ENCODE measurements at regions not wholly inside any gene's neighbourhood (a gene's known extent, or its start where the extent isn't known, plus 50 kb on each side); places are given as distances from the start of the nearest gene placed in this dataset.
"Not testable (repeated sequence)": the region's sequence is repeated elsewhere in the genome, so short reads cannot be mapped to it uniquely, and the experiment has no call there.

GRCh38 chrX:3950373-3950772 lies 236.9 kb upstream of the PRKX start:
- Histone ChIP-seq H3K27ac (ENCODE audit: low read length) (no peak overlapping the region), H3K4me3 (ENCODE audit: low read length) (no peak overlapping the region), H3K36me3 (ENCODE audit: control insufficient read depth, insufficient read depth, low read length) (no peaks in the 10 kb centered on the region), H3K9me3 (ENCODE audit: control insufficient read depth, low read depth, low read length) (no peaks in the 10 kb centered on the region), H3K4me1 (ENCODE audit: control insufficient read depth, insufficient read depth, low read length) (no peaks in the 10 kb centered on the region), H3K27me3 (ENCODE audit: control insufficient read depth, insufficient read depth, low read length) (no peaks in the 10 kb centered on the region)
- no peak for DNase-seq
- no CpG with 5 or more reads among the region's 3 CpGs for WGBS (ENCODE audit: insufficient coverage, low lambda C conversion rate)

- Histone ChIP-seq H3K4me1 (ENCODE audit: control insufficient read depth, insufficient read depth, low read length) (peaks cover 2% of the 10 kb centered on the region), H3K4me3 (ENCODE audit: low read length) (no peak overlapping the region), H3K9me3 (ENCODE audit: control insufficient read depth, low read depth, low read length) (no peaks in the 10 kb centered on the region), H3K27ac (ENCODE audit: low read length) (no peak overlapping the region), H3K36me3 (ENCODE audit: control insufficient read depth, insufficient read depth, low read length) (no peaks in the 10 kb centered on the region), H3K27me3 (ENCODE audit: control insufficient read depth, insufficient read depth, low read length) (no peaks in the 10 kb centered on the region)
- WGBS (ENCODE audit: insufficient coverage, low lambda C conversion rate): no CpG with 5 or more reads among the region's 3 CpGs
- DNase-seq: no peak
These were observed 230.5 kb upstream of the PRKX start for GRCh38 chrX:3943965-3944364.

- peak in 1 of 2 donors; percentile 8 for DNase-seq
- Histone ChIP-seq H3K27ac (ENCODE audit: low read length) (no peak overlapping the region), H3K4me3 (ENCODE audit: low read length) (no peak overlapping the region), H3K4me1 (ENCODE audit: control insufficient read depth, insufficient read depth, low read length) (peaks cover 2% of the 10 kb centered on the region), H3K36me3 (ENCODE audit: control insufficient read depth, insufficient read depth, low read length) (no peaks in the 10 kb centered on the region), H3K9me3 (ENCODE audit: control insufficient read depth, low read depth, low read length) (no peaks in the 10 kb centered on the region), H3K27me3 (ENCODE audit: control insufficient read depth, insufficient read depth, low read length) (no peaks in the 10 kb centered on the region)
- WGBS (ENCODE audit: insufficient coverage, low lambda C conversion rate): no CpG with 5 or more reads among the region's 4 CpGs
These were observed 226.7 kb upstream of the PRKX start for GRCh38 chrX:3940000-3940610.

- H3K4me1 ChIP-seq (ENCODE audit: control insufficient read depth, insufficient read depth, low read length): peaks cover 2% of the 10 kb centered on the region
- no peak for DNase-seq
- no peak overlapping the region for H3K27ac ChIP-seq (ENCODE audit: low read length)
- no peaks in the 10 kb centered on the region for H3K36me3 ChIP-seq (ENCODE audit: control insufficient read depth, insufficient read depth, low read length)
- no peaks in the 10 kb centered on the region for H3K27me3 ChIP-seq (ENCODE audit: control insufficient read depth, insufficient read depth, low read length)
- no peaks in the 10 kb centered on the region for H3K9me3 ChIP-seq (ENCODE audit: control insufficient read depth, low read depth, low read length)
- WGBS (ENCODE audit: insufficient coverage, low lambda C conversion rate): no CpG with 5 or more reads among the region's 3 CpGs
- H3K4me3 ChIP-seq (ENCODE audit: low read length): no peak overlapping the region
These were observed 225.1 kb upstream of the PRKX start for GRCh38 chrX:3938587-3938986.

GRCh38 chrX:3935196-3935595 lies 221.7 kb upstream of the PRKX start:
- WGBS (ENCODE audit: insufficient coverage, low lambda C conversion rate): no CpG with 5 or more reads among the region's 4 CpGs
- not testable (repeated sequence) for H3K4me3 ChIP-seq (ENCODE audit: low read length); H3K9me3 ChIP-seq (ENCODE audit: control insufficient read depth, low read depth, low read length); H3K27me3 ChIP-seq (ENCODE audit: control insufficient read depth, insufficient read depth, low read length); H3K36me3 ChIP-seq (ENCODE audit: control insufficient read depth, insufficient read depth, low read length); DNase-seq; H3K4me1 ChIP-seq (ENCODE audit: control insufficient read depth, insufficient read depth, low read length); H3K27ac ChIP-seq (ENCODE audit: low read length)

GRCh38 chrX:3920424-3921017 lies 207.1 kb upstream of the PRKX start:
- H3K4me1 ChIP-seq (ENCODE audit: control insufficient read depth, insufficient read depth, low read length); H3K4me3 ChIP-seq (ENCODE audit: low read length); H3K27ac ChIP-seq (ENCODE audit: low read length); DNase-seq; H3K27me3 ChIP-seq (ENCODE audit: control insufficient read depth, insufficient read depth, low read length); H3K36me3 ChIP-seq (ENCODE audit: control insufficient read depth, insufficient read depth, low read length); H3K9me3 ChIP-seq (ENCODE audit: control insufficient read depth, low read depth, low read length): not testable (repeated sequence)
- WGBS (ENCODE audit: insufficient coverage, low lambda C conversion rate): no CpG with 5 or more reads among the region's 78 CpGs

GRCh38 chrX:3919668-3920423 lies 206.4 kb upstream of the PRKX start:
- not testable (repeated sequence) for H3K4me3 ChIP-seq (ENCODE audit: low read length); H3K9me3 ChIP-seq (ENCODE audit: control insufficient read depth, low read depth, low read length); DNase-seq; H3K36me3 ChIP-seq (ENCODE audit: control insufficient read depth, insufficient read depth, low read length); H3K4me1 ChIP-seq (ENCODE audit: control insufficient read depth, insufficient read depth, low read length); H3K27ac ChIP-seq (ENCODE audit: low read length); H3K27me3 ChIP-seq (ENCODE audit: control insufficient read depth, insufficient read depth, low read length)
- no CpG with 5 or more reads among the region's 79 CpGs for WGBS (ENCODE audit: insufficient coverage, low lambda C conversion rate)

- WGBS (ENCODE audit: insufficient coverage, low lambda C conversion rate): no CpG with 5 or more reads among the region's 28 CpGs
- H3K27me3 ChIP-seq (ENCODE audit: control insufficient read depth, insufficient read depth, low read length): not testable (repeated sequence)
These were observed 201.4 kb upstream of the PRKX start for GRCh38 chrX:3914813-3915212.

GRCh38 chrX:3914059-3914458 lies 200.6 kb upstream of the PRKX start:
- DNase-seq; H3K36me3 ChIP-seq (ENCODE audit: control insufficient read depth, insufficient read depth, low read length); H3K4me3 ChIP-seq (ENCODE audit: low read length); H3K27me3 ChIP-seq (ENCODE audit: control insufficient read depth, insufficient read depth, low read length); H3K9me3 ChIP-seq (ENCODE audit: control insufficient read depth, low read depth, low read length); H3K27ac ChIP-seq (ENCODE audit: low read length); H3K4me1 ChIP-seq (ENCODE audit: control insufficient read depth, insufficient read depth, low read length): not testable (repeated sequence)
- WGBS (ENCODE audit: insufficient coverage, low lambda C conversion rate): no CpG with 5 or more reads among the region's 13 CpGs

More at GRCh38 chrX:3914813-3915212, 201.4 kb upstream of the PRKX start:
- H3K36me3 ChIP-seq (ENCODE audit: control insufficient read depth, insufficient read depth, low read length); H3K27ac ChIP-seq (ENCODE audit: low read length); H3K4me1 ChIP-seq (ENCODE audit: control insufficient read depth, insufficient read depth, low read length); H3K9me3 ChIP-seq (ENCODE audit: control insufficient read depth, low read depth, low read length); DNase-seq; H3K4me3 ChIP-seq (ENCODE audit: low read length): not testable (repeated sequence)

GRCh38 chrX:3911012-3911411 lies 197.6 kb upstream of the PRKX start:
- H3K36me3 ChIP-seq (ENCODE audit: control insufficient read depth, insufficient read depth, low read length); H3K4me1 ChIP-seq (ENCODE audit: control insufficient read depth, insufficient read depth, low read length); DNase-seq; H3K9me3 ChIP-seq (ENCODE audit: control insufficient read depth, low read depth, low read length); H3K27ac ChIP-seq (ENCODE audit: low read length); H3K4me3 ChIP-seq (ENCODE audit: low read length); H3K27me3 ChIP-seq (ENCODE audit: control insufficient read depth, insufficient read depth, low read length): not testable (repeated sequence)
- WGBS (ENCODE audit: insufficient coverage, low lambda C conversion rate): no CpG with 5 or more reads among the region's 6 CpGs

Data from large intestine (tissue), 3 donors.